ENCODE measurements at regions not wholly inside any gene's neighbourhood (a gene's known extent, or its start where the extent isn't known, plus 50 kb on each side); places are given as distances from the start of the nearest gene placed in this dataset.

GRCh38 chr2:195049372-195050031 is 607.5 kb upstream of the SLC39A10 start:
- TF ChIP-seq CTCF (IDR thresholded peaks at IDR 0.05; ENCODE audit: extremely low read depth in 1 of 2, insufficient read depth in 1 of 2, low read depth in 1 of 2, low read length in 2 of 2) (no peak), EZH2 (IDR thresholded peaks at IDR 0.05; ENCODE audit: borderline replicate concordance, low read depth, low read length, severe bottlenecking) (no peak), POLR2A (IDR thresholded peaks at IDR 0.05; ENCODE audit: low read depth, low read length) (no peak), MAX (IDR thresholded peaks at IDR 0.05; ENCODE audit: insufficient read depth, insufficient read length) (no peak), MYC (IDR thresholded peaks at IDR 0.05; ENCODE audit: low read depth, low read length) (no peak), POLR2AphosphoS5 (IDR thresholded peaks at IDR 0.05; ENCODE audit: insufficient read depth, low read depth, low read length) (no peak)

Data from endothelial cell of umbilical vein (primary cell).